Hippocampal formation (tissue), 2 donors: ENCODE measurements at regions not wholly inside any gene's neighbourhood (a gene's known extent, or its start where the extent isn't known, plus 50 kb on each side); places are given as distances from the start of the nearest gene placed in this dataset.

ENCODE experiments used
- DNase-seq, 2 donors: peaks; one replicate each; lab custom pipeline; 2025; lab: John Stamatoyannopoulos, UW

- DNase-seq: no peak
Observed at GRCh38 chr7:106419455-106420182, 134.8 kb upstream of the NAMPT start.

GRCh38 chr7:106418526-106418925 is 133.7 kb upstream of the NAMPT start:
- DNase-seq: no peak

DNA sequence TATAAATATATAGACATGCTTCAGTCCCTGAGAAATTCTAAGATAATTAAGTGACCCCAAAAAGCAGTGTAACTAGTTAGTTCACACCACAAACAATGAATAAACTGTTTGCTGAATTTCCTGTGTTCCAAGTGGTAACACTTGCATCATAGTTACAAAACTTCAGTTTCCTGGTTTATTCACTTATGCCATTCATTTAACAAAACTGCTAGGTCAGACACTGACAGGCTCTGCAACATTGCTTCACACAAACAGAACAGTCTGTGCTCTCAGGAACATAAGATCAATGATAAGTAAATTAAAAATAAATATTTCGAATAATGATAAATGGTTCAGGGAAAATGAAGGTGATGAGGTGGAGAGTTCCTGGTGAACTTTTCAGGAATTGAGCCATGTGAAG is 133.3 kb upstream of the NAMPT start:
- no peak for DNase-seq

DNA sequence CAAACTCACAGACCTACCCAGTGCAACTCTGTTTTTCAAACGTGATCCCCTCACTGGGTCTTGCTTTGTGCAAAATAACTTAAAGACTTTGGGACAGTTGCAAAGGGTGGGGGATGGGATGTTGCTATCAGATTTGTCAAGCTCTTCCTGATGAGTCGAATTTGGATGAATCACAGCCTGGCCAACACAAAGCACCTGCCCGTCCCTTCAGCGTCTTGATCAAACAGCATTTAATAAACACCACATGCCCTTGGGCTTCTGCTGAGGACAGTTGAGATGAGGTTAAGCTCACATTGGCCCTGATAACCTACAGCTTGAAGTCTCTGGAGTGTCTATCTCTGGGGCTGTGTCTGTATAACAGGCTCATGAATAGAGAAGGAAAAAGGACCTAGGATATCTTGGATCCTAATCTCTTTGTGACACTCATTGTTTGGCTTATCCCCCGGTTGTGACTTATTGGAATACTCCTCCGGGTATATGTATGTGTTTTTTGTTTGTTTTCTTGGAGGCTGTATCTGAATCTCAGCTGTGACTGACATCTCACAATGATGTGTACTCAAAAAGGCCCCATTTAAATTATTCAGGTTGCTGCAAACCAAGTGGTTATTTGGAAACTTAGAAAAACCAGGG is 132.6 kb upstream of the NAMPT start:
- no peak for DNase-seq

GRCh38 chr7:106416430-106416829 is 131.6 kb upstream of the NAMPT start:
- no peak for DNase-seq

DNA sequence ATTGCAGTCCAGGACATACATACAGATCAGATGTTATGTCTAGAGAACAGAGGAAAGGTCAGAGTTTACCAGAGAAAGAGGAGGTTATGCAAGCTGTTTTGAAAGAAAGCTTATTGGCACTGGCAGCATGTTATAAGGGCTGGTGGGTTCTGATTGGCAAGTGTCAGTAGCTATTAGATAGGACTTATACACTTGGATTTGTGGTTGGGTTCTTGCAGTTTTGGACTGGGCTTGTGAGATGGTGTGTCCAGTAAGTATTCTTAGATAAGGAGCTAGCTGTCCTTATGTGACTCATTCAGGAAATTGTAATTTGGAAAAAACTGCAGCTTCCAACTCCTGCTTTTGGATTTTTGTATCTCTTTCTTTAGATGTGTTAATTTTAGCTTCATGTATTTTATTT is 130.7 kb upstream of the NAMPT start:
- DNase-seq: no peak

DNA sequence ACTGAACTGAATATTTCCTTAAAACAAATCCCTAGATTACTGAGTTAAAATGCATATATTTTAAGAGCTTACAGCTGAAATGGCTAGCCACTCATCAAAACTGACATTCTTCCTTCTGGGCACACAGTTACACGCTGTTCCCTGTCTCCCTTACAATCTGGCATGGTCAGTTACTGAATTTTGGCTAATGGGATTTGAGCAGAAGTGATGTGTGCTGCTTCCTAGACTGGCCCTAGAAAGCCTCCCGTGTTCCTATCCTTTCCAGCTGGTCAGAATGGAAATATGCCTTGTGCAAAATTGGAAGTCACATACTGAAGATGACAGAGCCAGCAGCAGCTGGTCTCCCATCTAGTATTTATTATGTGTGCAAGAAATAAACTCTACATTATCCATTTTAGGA is 128.7 kb upstream of the NAMPT start:
- no peak for DNase-seq

DNA sequence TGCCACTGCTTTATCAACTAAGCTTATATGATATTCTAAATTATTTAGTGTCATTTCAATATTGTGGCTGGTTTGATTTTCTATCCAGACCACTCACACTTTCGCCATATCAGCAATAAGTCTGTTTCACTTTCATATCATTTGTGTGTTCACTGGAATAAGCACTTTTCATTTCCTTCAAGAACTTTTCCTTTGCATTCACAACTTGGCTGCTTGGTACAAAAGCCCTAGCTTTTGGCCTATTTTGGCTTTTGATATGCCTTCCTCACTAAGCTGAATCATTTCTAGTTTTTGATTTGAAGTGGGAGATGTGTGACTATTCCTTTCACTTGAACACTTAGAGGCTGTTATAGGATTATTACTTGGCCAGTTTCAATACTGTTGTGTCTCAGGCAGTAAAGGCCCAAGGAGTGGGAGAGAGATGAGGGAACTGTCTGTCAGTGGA is 120.9 kb upstream of the NAMPT start:
- no peak for DNase-seq

- DNase-seq: no peak
Observed at GRCh38 chr7:106402898-106403297, 118.1 kb upstream of the NAMPT start.

GRCh38 chr7:106400923-106401322 is 116.1 kb upstream of the NAMPT start:
- no peak for DNase-seq

DNA sequence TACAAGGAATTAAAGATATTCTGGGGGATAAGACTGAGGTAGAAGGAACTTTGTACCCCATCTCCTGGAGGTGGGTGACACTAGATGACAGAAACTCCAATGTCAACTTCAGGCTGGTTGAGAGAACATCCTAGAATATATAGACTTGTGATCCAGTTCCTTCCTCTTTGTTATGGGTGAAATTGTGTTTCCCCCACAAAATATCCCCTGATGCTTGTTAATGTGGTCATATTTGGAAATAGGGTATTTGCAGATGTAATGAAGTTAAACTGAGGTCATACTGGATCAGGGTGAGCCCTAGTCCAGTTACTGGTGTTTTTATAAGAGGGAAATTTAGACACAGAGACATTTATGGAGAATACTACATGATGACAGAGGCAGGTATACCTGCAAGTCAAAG is 114.0 kb upstream of the NAMPT start:
- no peak for DNase-seq

DNA sequence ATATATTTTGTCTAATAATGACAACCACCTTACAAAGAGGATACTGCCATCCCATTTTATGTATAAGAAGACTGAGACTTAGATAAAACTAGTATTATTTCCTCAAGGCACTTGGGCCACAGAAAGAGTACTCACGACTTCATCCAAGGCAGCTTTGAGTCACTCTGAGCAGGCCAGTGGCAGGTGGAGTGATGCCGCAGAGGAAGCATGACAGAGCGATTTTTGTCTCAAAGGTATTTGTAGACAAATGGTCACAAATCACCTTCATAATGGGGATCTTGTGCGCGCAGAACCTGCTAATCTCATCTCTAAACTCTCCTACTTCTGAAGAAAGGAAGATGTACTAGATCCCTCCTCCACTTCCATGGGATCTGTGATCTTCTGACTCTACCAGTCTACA is 113.2 kb upstream of the NAMPT start:
- DNase-seq: no peak

GRCh38 chr7:106394526-106394925 is 109.7 kb upstream of the NAMPT start:
- DNase-seq: no peak

DNA sequence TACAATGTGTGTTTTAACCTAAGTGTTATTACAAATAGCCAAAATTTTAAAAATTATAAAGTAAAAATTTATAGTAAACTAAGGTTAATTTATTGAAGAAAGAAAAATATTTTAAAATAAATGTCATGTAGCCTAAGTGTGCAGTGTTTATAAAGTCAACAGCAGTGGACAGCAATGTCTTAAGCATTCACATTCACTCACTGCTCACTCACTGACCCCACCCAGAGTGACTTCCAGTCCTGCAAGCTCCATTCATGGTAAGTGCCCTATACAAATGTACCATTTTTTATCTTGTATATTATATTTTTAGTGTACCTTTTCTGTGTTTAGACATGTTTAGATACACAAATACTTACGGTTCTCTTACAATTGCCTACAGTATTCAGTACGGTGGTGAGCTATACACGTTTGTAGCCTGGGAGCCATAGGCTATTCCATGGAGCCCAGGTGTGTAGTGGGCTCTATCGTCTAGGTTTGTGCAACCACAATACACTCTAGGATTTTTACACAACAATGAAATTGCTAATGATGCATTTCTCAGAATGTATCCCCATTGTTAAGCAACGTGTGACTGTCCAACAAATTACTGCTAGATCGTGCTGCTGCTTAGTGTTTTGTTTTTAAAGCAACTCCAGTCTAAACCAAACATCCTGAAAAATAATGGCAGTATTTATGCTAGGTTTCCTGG is 108.9 kb upstream of the NAMPT start:
- no peak for DNase-seq

GRCh38 chr7:106392590-106392989 is 107.8 kb upstream of the NAMPT start:
- DNase-seq: no peak

DNA sequence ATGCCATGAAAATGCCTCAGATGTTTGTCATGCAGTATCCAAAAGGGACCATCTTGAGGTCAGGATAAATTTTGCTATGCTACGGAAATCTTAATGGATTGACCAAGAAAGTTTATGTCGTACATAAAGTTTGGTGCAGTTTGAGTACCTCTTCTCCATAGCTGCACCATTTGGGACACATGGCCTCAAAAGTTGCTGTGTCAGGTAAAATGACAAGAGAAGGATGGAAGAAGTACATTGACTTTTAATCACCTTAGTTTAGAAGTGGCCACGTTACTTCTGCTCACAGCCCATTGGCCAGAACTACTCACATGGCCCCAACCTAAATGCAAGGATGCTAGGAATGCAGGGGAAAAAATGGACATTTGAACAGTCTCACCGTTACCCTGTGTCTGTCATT is 107.4 kb upstream of the NAMPT start:
- no peak for DNase-seq

DNA sequence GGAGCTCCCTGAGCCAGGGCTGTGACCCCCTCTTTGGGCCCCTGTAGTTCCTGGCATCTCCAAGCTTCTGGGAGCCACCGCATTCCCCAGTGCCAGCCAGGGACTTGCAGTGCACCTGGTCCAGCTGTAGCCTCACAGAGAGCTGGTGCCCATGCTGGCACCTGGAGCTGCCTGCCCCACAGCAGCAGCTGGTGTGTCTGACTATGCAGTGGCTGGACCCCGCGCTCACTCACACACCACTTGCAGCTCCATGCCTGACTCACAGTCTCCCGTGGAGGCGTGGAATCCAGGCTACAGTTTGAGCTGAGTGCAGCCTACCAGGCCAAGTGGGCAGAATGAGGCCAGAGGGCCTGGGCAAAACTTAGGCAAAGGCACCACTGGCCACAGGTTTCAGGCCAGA is 102.2 kb upstream of the NAMPT start:
- no peak for DNase-seq

GRCh38 chr7:106384373-106384772 is 99.6 kb upstream of the NAMPT start:
- DNase-seq: no peak

GRCh38 chr7:106382929-106383328 is 98.1 kb upstream of the NAMPT start:
- DNase-seq: no peak

DNA sequence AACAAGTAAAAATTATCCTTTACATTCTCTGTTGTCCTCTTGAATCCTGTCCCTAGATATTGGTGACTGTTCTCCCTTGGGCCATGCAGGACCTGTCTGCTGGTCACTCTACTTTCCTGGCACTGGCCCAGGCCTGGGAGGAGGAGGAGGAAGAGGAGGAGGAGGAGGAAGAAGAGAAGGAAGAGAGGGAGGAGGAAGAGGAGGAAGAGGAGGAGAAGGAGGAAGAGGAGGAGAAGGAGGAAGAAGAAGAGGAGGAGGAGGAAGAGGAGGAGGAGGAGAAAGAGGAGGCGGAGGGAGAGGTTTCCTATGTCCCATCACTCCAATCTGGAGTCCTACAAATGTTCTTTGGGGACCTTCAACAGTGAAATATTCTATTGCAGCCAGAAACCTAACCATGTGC is 97.3 kb upstream of the NAMPT start:
- DNase-seq: no peak

GRCh38 chr7:106381252-106381651 is 96.5 kb upstream of the NAMPT start:
- no peak for DNase-seq

DNA sequence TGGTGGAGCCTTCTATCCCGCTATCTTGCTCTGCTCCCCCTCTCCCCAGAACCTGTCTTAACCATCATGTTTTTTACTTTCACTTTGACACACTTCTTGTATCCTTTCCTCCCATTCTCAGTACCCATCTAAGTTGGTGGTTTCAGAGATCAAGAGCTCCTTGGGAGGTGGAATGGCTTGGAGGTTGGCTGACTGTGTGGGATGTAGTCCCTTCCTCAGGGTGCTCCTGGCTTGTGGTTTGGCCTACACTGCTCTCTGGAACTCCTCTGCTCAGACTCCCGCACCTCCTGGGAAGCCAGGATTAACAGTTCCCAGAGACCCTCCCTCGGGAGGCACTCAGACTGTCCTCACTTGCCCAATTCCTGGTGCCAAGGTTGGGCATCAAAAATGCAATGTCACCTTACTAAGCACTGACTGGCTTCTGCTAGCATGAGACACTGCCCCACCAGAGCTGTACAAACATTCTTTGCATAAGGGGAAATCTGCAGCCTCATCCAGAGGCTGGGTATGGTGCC is 93.1 kb upstream of the NAMPT start:
- no peak for DNase-seq
